Karpas-422 (cell line): ENCODE measurements at regions not wholly inside any gene's neighbourhood (a gene's known extent, or its start where the extent isn't known, plus 50 kb on each side); places are given as distances from the start of the nearest gene placed in this dataset.

Experiments used
- DNase-seq: peaks from one replicate; pipeline ENCODE4 v3.0.0-alpha.2; 2015
- H2AFZ ChIP-seq: fragments of 200-600 bp; sonication (generic); 2 replicates; pipeline ENCODE4 v1.6.1; 2014; ENCODE audit warnings: antibody characterized with exemption, low read length, mixed read lengths
- H3K27ac ChIP-seq: fragments of 200-600 bp; sonication (generic); 2 replicates; pipeline ENCODE4 v1.5.1; 2014; ENCODE audit warnings: mild to moderate bottlenecking, low read length, moderate library complexity
- H3K27me3 ChIP-seq: fragments of 200-600 bp; sonication (generic); 2 replicates; pipeline ENCODE4 v1.6.1; 2014; ENCODE audit warnings: low read length, mixed read lengths
- H3K36me3 ChIP-seq: fragments of 200-600 bp; sonication (generic); 2 replicates; pipeline ENCODE4 v1.6.1; 2014; ENCODE audit warnings: low read length, mixed read lengths; ENCODE audit not compliant: insufficient read depth
- H3K4me1 ChIP-seq: fragments of 200-600 bp; sonication (generic); 2 replicates; pipeline ENCODE4 v1.6.1; 2014; ENCODE audit warnings: mild to moderate bottlenecking, low read length, mixed read lengths
- H3K4me2 ChIP-seq: fragments of 200-600 bp; sonication (generic); 2 replicates; pipeline ENCODE4 v1.6.1; 2014; ENCODE audit warnings: low read length, low read depth, mild to moderate bottlenecking; ENCODE audit not compliant: poor library complexity, severe bottlenecking
- H3K4me3 ChIP-seq: fragments of 200-600 bp; sonication (generic); 2 replicates; pipeline ENCODE4 v1.5.1; 2014; ENCODE audit warnings: mild to moderate bottlenecking, antibody characterized with exemption, low read length, mixed read lengths
- H3K79me2 ChIP-seq: fragments of 200-600 bp; sonication (generic); 2 replicates; pipeline ENCODE4 v1.6.1; 2014; ENCODE audit warnings: mild to moderate bottlenecking, low read length, mixed read lengths
- H3K9ac ChIP-seq: fragments of 200-600 bp; sonication (generic); 2 replicates; pipeline ENCODE4 v1.6.0; 2014; ENCODE audit warnings: low read length
- H3K9me2 ChIP-seq: fragments of 200-600 bp; sonication (generic), shearing (Covaris generic); replicated peaks from 2 replicates; pipeline ENCODE4 v1.6.0; 2014; ENCODE audit warnings: mild to moderate bottlenecking, low read length, moderate library complexity; ENCODE audit not compliant: insufficient read depth
- H3K9me3 ChIP-seq: fragments of 300-700, 200-600 bp; sonication (generic); 2 replicates; pipeline ENCODE4 v1.6.1; 2014; ENCODE audit warnings: low read length, mixed read lengths
- H4K20me1 ChIP-seq: fragments of 200-600 bp; sonication (generic); 2 replicates; pipeline ENCODE4 v1.6.1; 2014; ENCODE audit warnings: mild to moderate bottlenecking, antibody characterized with exemption, low read length, low read depth; ENCODE audit not compliant: insufficient read depth

DNA sequence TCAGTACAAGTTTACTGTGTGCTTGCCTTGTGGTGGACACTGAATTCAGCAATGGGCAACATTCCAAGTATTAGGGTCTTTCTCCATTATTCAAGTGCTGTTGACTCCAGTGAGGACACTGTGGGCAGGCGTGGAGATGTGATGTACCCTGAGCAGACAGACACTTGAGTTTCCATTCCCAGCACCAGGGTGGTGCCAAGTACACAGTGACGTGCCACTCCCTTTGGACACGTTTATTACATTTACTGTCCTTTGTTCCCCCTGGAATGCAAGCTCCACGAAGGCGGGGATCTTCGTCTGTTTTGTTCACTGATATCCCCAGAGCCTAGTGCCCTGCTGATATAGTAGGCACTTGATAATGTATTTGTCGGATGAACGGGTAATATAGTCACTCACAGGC, 130.6 kb upstream of the STX18 start:
- Histone ChIP-seq H4K20me1 (no peaks in the 10 kb centered on the region), H3K9me2 (no peaks in the 10 kb centered on the region), H3K9me3 (no peaks in the 10 kb centered on the region), H3K4me3 (no peak overlapping the region), H3K27me3 (no peaks in the 10 kb centered on the region), H3K9ac (no peak overlapping the region), H3K27ac (no peak overlapping the region), H3K4me1 (no peaks in the 10 kb centered on the region), H2AFZ (no peak overlapping the region), H3K36me3 (no peaks in the 10 kb centered on the region), H3K4me2 (no peak overlapping the region), H3K79me2 (no peaks in the 10 kb centered on the region)
- DNase-seq, result no peak

DNA sequence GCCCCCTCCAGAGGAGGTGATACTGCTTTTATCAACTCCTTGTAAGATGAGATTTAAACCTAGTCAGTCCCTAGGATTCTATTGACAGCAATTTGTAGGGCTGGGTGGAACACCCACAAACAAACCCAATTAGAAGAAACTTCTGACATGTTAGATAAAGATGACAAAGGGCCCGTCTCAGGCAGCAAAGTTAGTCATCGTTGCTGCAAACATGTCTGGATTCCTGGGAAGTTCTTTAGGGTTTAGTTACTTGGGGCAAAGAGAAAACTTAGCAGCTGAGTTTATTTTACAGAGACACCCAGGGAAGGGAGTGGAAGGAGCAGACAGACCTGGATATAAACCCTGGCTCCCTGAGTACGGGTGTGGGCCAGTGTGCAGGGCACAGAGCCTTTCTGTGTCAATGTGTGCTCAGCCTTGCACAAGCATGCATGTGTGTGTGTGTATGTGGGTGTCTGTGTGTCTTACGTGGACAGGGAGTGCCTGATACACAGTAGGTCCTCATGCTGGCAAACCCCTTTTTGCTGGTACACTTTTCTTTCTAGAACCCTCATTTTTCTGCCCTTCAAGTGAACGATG, 130.0 kb upstream of the STX18 start:
- no peak overlapping the region for H3K4me2 ChIP-seq
- H3K9me3 ChIP-seq, result no peaks in the 10 kb centered on the region
- no peak overlapping the region for H3K4me3 ChIP-seq
- H3K27ac ChIP-seq, result no peak overlapping the region
- H3K36me3 ChIP-seq, result no peaks in the 10 kb centered on the region
- H3K27me3 ChIP-seq, result no peaks in the 10 kb centered on the region
- H3K9me2 ChIP-seq, result no peaks in the 10 kb centered on the region
- no peaks in the 10 kb centered on the region for H3K79me2 ChIP-seq
- DNase-seq, result no peak
- H2AFZ ChIP-seq, result no peak overlapping the region
- H4K20me1 ChIP-seq, result no peaks in the 10 kb centered on the region
- H3K4me1 ChIP-seq, result no peaks in the 10 kb centered on the region
- H3K9ac ChIP-seq, result no peak overlapping the region

GRCh38 chr4:4670869-4671268, 129.0 kb upstream of the STX18 start:
- Histone ChIP-seq H3K9ac (no peak overlapping the region), H3K4me2 (no peak overlapping the region), H2AFZ (no peak overlapping the region), H3K36me3 (no peaks in the 10 kb centered on the region), H3K9me3 (no peaks in the 10 kb centered on the region), H3K27ac (no peak overlapping the region), H4K20me1 (no peaks in the 10 kb centered on the region), H3K79me2 (no peaks in the 10 kb centered on the region), H3K4me3 (no peak overlapping the region), H3K9me2 (no peaks in the 10 kb centered on the region), H3K27me3 (no peaks in the 10 kb centered on the region), H3K4me1 (no peaks in the 10 kb centered on the region)
- no peak for DNase-seq

- Histone ChIP-seq H3K9ac (no peak overlapping the region), H3K9me3 (no peaks in the 10 kb centered on the region), H3K36me3 (no peaks in the 10 kb centered on the region), H3K4me2 (no peak overlapping the region), H3K27me3 (no peaks in the 10 kb centered on the region), H3K4me3 (no peak overlapping the region), H4K20me1 (no peaks in the 10 kb centered on the region), H2AFZ (no peak overlapping the region), H3K79me2 (no peaks in the 10 kb centered on the region), H3K27ac (no peak overlapping the region), H3K4me1 (no peaks in the 10 kb centered on the region), H3K9me2 (no peaks in the 10 kb centered on the region)
- no peak for DNase-seq
Measured at GRCh38 chr4:4668355-4669210, 126.7 kb upstream of the STX18 start.

DNA sequence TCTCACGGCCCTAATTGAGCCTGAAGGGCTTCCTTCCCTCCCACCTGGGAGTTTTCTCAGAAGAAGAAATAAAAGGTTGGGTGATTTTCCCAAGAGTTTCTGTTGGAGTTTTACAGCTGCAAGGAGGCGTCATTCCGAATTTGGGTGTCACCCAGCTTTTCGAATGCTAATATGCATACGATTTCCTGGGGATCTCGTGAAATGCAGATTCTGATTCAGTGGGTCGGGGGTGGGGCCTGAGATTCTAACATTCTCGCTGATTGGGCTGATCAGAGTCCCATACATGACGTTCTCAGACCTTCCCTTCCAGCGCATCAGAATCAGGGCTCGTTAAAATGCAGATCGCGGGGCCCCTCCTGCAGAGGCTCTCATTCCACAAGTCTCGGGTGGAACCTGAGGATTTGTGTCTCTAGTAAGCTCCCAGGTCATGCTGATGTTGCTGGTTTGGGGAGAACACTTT, 125.8 kb upstream of the STX18 start:
- H3K4me2 ChIP-seq, result no peak overlapping the region
- no peaks in the 10 kb centered on the region for H3K27me3 ChIP-seq
- H3K4me3 ChIP-seq, result no peak overlapping the region
- H3K79me2 ChIP-seq, result no peaks in the 10 kb centered on the region
- no peaks in the 10 kb centered on the region for H3K4me1 ChIP-seq
- no peak overlapping the region for H3K9ac ChIP-seq
- no peaks in the 10 kb centered on the region for H3K9me2 ChIP-seq
- H3K36me3 ChIP-seq, result no peaks in the 10 kb centered on the region
- H4K20me1 ChIP-seq, result no peaks in the 10 kb centered on the region
- no peak overlapping the region for H2AFZ ChIP-seq
- no peaks in the 10 kb centered on the region for H3K9me3 ChIP-seq
- no peak for DNase-seq
- no peak overlapping the region for H3K27ac ChIP-seq

DNA sequence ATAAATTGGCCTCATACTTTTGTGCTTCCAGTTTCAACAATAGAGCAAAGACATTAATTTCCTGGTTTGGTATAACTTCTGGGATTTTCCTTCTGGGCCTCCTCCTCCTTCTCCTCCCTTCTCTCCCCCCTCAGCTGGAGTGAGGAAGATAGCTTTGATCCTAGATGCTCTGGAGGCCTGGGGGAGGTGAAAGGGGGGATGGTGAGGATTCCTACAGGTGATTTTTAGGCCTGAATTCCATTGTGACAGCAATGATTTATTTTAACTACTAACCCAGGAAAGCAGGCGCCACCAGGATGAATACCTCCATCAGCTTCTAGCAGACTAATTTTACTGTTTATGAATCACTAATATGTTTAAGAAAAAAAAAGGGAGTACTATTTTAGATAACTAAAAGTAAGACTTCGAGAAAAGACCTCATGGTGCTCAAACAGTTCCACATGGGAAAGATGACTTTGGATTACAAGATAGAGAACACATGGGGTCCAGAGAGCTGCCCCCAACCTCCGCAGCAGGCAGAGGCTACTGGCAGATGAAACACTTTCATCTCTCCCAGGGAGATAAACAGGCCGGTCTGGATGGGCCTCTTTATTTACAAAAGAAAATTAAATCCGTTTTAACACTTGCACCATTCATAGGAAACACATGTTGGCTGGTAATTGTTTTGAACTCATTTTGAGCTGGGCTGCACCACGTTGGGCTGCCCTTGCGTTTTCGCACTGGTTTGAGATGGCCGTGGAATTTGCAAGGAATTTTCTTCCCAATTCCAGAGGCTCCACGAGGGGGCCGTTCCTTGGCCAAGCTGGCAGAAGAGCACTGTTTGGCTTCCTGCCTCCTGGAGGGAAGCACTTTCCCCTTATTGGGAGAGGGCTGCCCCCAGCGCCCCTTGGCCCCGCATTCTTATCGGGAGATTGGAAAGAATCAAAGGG, 125.1 kb upstream of the STX18 start:
- Histone ChIP-seq H3K4me2 (no peak overlapping the region), H3K9me3 (no peaks in the 10 kb centered on the region), H4K20me1 (no peaks in the 10 kb centered on the region), H3K4me1 (no peaks in the 10 kb centered on the region), H3K79me2 (no peaks in the 10 kb centered on the region), H3K9ac (no peak overlapping the region), H3K36me3 (no peaks in the 10 kb centered on the region), H2AFZ (no peak overlapping the region), H3K27me3 (no peaks in the 10 kb centered on the region), H3K4me3 (no peak overlapping the region), H3K27ac (no peak overlapping the region), H3K9me2 (no peaks in the 10 kb centered on the region)
- no peak for DNase-seq

GRCh38 chr4:4666187-4666586, 124.3 kb upstream of the STX18 start:
- H3K27ac ChIP-seq, result no peak overlapping the region
- no peak for DNase-seq
- no peak overlapping the region for H3K9ac ChIP-seq
- no peaks in the 10 kb centered on the region for H3K9me3 ChIP-seq
- H3K27me3 ChIP-seq, result no peaks in the 10 kb centered on the region
- no peak overlapping the region for H3K4me2 ChIP-seq
- no peak overlapping the region for H2AFZ ChIP-seq
- no peak overlapping the region for H3K4me3 ChIP-seq
- no peaks in the 10 kb centered on the region for H3K79me2 ChIP-seq
- H3K4me1 ChIP-seq, result no peaks in the 10 kb centered on the region
- no peaks in the 10 kb centered on the region for H3K36me3 ChIP-seq
- no peaks in the 10 kb centered on the region for H3K9me2 ChIP-seq
- no peaks in the 10 kb centered on the region for H4K20me1 ChIP-seq

DNA sequence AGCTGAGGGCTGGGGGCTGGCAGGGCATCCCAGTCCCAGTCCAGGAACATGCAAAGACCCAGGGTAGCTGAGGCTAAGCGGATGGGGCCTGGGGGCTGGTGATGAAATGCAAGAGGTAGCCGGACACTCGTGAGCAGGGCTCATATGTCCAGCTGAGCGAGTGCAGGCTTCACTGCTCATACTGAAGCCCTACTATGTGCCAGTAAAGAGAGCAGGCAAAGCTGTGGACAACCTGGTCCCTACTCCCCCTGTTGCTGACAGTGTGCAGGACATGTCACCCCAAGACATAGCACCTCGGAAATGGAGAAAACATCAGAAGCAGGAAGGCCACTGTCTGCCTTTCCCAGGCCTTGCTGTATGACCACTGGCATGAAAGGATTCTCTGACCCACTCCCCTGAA, 122.4 kb upstream of the STX18 start:
- H3K4me3 ChIP-seq, result no peak overlapping the region

More for the DNA sequence above, 122.4 kb upstream of the STX18 start:
- H3K27ac ChIP-seq, result no peak overlapping the region
- H3K4me2 ChIP-seq, result no peak overlapping the region
- no peaks in the 10 kb centered on the region for H4K20me1 ChIP-seq
- H3K79me2 ChIP-seq, result no peaks in the 10 kb centered on the region
- H2AFZ ChIP-seq, result no peak overlapping the region
- no peaks in the 10 kb centered on the region for H3K9me3 ChIP-seq
- no peaks in the 10 kb centered on the region for H3K36me3 ChIP-seq
- no peaks in the 10 kb centered on the region for H3K9me2 ChIP-seq
- H3K27me3 ChIP-seq, result no peaks in the 10 kb centered on the region
- DNase-seq, result no peak
- H3K4me1 ChIP-seq, result no peaks in the 10 kb centered on the region
- H3K9ac ChIP-seq, result no peak overlapping the region
